HG03521 (cell line): ENCODE measurements at regions not wholly inside any gene's neighbourhood (a gene's known extent, or its start where the extent isn't known, plus 50 kb on each side); places are given as distances from the start of the nearest gene placed in this dataset.
"Not testable (repeated sequence)": the region's sequence is repeated elsewhere in the genome, so short reads cannot be mapped to it uniquely, and the experiment has no call there.

Experiments
- ATAC-seq: cut with Tn5 transposase; IDR thresholded peaks from one replicate; pipeline ENCODE4 v1.9.1; 2021; ENCODE audit warnings: mild to moderate bottlenecking, moderate library complexity; ENCODE audit not compliant: unreplicated experiment

DNA sequence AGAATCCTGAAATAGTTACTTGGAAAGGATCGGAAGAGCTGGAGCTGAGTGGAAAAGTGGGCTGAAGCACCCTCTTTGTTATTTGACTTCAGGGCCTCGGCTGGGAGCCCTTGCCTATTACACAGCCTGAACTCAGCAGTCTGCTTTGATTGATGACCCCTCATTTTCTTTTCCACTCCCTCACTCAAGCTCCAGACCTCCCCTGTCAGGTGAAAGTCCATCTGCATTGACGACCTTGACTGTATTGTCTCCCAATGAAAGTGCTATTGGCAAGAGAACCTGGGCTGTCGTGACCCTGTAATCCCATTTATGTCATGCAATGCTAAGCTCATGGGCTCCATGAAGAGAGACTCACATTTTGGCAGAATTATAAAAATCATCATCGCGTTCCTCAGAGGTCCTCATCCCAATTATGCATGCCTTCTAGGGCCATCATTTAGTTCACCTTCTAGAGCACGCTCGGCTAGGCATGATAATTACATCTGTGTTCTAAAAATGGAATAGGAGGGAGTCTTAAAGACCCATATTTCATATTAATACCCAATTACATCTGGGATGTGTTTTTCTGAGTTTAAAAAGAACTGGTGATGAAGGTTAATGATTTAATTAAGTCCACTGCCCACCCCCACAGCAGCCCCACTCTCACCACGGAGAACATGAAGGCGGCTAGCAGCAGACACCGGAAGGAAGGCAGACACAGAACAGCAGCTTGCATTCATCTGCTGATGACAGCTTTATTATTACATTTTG lies 472.5 kb downstream of the PID1 start:
- no peak for ATAC-seq

DNA sequence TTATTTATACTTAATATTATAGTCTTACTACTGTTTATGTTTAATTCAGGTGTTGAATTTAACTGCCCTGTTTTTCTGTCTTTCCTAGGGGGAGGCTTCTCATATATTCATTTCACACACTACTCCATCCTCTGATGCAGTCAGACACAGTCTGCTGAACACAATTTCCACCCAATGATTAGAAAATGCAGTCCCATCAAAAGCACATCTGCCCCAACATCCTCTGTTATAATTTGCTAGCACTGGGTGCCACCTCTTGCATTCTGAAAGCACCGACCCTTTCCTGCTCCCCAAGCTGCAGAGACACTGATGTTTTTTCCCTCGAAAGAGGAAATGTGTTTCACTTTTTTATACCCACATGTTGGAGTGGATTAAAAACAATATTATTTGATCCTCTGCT lies 474.7 kb downstream of the PID1 start:
- ATAC-seq = no peak

DNA sequence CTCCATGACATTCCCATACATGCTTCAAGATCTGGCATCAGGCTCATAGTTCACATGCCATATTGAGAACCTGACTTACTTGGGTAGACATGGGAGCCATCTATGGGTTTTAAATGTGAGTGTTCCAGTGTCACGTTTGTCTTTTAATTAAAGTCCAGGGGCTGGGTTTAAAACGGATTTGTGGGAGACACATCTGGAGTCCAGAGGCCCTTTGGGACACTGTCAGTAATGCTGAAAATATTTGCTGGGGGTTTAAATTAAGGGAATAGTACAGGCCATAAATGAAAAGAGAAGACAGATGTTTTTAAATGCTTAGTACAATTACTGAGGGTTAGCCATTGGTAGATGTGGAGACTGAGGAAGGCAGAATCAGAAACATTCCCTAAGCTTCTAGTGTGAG lies 478.0 kb downstream of the PID1 start:
- no peak for ATAC-seq

DNA sequence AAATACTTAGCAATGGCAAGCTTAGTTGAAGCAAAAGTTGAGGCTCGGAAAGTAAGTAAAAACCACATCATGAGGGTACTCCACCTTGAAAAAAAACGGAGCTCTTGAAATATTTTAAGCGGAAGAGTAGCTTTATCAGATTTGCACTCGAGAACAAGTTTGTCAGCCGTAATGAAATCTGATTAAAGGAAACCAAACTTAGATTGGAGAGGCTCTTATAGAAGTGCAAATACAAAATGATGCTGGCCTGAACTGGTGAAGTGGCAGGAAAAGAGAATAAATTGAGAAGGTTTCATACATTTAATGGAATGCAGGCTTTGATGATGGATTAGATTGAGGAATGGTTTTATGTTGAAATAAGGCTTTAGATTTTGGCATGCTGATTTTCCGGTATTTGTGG lies 484.2 kb downstream of the PID1 start:
- no peak for ATAC-seq

DNA sequence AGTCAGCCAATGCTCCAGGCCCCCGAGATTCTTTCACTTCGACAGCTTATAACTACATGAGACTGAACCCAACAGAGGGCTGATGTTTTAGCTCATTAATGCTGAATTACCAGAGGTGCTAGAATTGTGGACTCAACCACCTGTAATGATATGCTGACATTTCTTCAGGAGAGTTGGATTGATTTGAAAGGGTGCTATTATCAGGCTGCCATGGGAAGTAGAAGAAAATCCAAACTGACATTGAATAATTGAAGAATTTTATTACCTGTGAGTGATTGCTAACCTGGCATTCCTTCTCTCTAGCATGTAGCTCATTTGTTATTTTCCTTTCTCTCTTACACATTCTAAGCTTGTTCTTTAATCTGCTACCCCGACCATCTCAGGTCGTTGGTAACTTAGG lies 488.8 kb downstream of the PID1 start:
- no peak for ATAC-seq

DNA sequence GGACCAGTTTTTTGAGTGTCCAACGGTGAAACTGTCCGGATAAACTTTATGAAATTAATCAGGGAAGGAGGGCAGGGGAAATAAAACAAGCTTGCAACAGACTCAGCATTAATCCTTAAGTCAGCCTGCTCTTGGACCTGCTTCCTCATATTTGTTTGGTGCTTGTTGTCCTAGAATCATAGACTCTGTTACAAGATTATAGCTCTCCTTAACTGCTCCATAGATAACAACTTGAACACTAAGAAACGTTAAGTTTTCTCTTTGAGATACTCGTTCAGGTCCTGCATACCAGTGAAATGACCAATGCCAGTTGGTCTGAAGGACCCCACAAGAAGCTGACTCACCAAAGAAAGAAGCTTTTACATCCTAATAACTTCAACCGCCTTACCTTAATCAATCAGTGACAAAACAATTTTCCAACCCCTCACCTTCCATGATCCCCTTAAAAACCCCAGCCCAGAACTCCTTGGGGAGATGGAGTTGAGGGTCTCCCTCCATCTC lies 493.2 kb downstream of the PID1 start:
- ATAC-seq = no peak

DNA sequence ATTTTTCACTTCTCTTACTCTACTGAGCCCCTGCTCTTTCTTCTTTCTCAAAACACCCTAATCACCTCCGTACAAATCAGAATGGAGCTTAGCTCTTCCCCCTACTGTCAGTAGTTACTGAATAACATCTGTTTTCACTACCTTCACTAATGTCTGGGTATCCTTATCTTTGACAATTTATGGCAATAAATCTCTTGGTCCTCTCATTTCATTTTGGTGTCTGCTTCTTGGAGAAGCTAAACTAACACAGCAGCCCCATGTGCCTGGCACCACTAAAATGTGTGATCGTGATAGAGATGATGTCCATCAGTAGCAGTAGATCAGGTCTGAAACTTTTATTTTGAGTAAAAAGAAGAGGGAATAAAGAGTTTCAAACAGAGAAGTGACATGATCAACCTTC lies 496.5 kb downstream of the PID1 start:
- ATAC-seq = no peak

DNA sequence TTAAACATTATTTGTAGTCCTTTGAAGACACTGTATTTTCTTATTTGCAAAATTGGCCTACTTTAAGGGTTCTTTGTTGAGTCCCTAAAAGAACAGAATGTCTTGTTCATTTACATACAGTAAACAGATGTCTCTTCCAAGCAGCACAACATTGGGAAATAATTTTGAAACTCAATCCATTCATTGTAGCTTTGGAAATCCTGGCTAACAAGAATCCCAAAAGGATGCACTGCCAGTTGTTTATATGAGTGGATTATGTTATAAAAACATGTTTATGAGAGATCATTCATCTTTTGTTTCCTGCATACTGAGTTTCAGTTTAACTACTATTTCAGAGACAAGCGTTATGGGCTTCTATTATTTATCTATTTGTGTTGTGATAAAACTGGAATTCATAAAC lies 499.3 kb downstream of the PID1 start:
- ATAC-seq = no peak

DNA sequence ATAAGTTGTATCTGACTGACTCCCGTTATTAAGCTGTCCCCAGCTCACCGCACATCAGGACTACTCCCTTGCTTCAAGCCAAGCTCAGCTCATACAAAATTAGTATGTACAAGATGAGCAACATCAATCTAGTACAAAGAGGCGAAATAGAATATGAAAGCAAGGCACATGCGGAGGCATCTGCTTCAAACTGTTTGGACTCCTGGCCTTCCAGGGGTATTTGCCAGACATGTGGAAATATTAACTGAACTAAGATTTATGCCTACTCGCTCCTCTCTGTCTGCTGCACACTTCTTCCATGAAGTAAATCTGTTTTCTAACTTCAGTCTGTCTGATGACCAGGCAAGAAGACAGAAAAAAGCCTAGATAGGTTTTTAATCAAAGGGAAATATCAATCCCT lies 499.8 kb downstream of the PID1 start:
- no peak for ATAC-seq

DNA sequence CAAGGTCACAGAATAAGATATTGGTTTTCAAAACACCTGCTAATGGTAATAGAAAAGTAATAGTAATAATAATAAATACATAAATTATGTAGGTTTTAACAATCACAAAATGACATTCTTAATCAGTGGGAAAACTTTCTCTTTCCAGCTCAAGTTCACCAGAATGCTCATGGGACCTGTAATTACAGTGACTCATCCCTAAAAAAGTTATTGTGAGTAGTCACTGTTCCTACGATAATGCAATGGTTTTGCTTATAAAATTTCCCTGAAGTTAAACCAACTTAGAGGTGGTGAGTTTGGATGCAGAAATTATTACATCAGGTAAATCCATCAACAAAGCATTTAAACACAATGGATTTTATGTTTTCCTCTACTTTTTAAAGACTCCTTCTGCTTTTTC lies 502.3 kb downstream of the PID1 start:
- no peak for ATAC-seq

DNA sequence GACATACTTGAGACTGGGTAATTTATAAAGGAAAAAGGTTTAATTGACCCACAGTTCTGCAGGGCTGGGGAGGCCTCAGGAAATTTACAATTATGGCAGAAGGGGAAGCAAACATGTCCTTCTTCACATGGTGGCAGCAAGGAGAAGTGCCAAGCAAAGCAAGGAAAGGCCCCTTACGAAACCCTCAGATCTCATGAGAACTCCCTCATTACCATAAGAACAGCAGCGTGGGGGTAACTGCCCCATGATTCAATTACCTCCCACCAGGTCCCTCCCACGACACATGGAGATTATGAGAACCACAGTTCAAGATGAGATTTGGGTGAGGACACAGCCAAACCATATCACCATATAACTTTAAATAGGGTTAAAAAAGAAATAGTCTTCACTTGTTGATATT lies 502.9 kb downstream of the PID1 start:
- not testable (repeated sequence) for ATAC-seq

DNA sequence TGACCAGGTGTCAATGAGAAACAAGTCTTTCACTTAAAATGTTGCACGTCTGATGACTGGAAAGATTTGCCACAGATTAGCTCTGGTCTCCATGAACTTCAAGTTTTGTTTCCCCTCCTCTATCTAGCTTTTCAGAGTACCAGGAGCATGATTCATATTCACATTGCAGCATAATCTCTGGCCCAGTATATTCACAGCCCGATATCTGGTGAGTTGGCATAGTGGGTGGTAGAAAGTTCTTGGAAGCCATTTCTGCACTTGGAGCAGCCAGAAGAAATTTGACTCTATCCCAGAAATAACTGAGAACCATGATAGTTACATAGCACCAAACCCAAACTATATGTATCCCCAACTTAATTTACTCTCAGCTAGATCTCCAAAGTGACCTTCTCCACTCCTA lies 503.9 kb downstream of the PID1 start:
- ATAC-seq = no peak

DNA sequence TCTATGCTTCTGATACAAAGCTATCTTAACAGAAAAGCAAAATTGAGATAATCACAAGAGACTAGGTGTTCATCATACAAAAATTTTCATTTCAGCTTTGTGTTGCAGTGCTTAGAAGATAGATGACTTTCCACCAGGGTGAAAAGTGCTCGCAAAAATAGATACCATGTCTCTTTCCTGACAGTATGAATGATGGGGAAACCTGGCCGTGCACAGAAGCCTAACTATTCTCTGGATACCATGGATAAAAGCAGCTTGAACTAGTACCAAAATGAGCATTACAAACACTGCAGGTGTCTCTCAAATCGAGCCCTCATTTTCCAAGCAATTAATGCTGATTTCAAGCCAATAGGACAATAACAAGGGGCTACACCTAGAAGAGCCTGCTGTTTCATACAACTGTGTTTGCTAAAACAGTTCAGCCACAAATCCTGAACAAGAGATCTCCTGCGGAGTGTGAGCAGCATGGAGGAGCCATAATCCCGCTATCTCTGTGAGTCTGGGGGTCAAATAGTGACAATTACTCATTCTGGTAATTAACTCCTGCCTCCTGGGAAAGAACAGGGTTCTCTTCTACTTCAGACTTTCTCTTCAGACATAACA lies 507.6 kb downstream of the PID1 start:
- no peak for ATAC-seq

DNA sequence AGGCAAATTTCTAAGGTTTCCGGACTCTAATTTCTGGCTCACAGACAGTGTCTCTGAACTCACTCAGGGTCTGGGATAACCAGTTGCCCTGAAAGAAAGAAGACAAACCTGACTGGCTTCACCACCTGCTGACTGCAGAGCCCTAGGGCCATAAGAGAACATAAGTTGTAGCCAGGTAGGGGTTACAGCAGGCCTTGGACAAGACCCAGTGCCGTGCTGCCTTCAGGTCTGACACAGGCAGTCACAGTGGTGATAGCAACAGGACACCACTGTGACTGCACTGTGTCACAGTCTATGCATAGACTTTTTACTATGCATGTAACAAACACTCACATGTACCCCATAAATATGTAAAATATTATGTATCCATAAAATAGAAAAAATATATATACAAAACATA lies 508.5 kb downstream of the PID1 start:
- no peak for ATAC-seq

DNA sequence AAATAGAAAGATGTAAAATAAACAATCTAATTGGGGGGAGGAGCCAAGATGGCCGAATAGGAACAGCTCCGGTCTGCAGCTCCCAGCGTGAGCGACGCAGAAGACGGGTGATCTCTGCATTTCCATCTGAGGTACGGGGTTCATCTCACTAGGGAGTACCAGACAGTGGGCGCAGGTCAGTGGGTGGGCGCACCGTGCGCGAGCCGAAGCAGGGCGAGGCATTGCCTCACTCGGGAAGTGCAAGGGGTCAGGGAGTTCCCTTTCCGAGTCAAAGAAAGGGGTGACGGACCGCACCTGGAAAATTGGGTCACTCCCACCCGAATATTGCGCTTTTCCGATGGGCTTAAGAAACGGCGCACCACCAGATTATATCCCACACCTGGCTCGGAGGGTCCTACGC lies 515.4 kb downstream of the PID1 start:
- ATAC-seq = not testable (repeated sequence)

DNA sequence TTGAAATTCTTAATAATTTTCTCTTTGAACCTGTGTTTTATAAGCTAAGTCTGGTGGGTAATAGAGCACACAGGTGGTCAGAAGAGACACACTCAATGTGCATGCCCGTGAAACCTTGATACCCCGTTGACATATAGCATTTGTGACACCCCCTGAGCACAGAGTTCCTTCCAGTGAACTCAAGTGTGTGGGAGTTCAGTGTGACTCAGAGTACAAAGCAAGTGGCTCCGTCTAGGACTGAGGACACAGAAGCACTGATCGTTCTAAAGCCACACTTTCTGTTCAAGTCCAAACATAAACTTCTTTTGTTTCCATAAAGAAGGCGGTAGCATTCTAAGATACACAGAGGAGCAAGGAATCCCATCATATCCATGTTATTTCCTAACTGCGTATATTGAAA lies 523.6 kb downstream of the PID1 start:
- ATAC-seq = no peak

DNA sequence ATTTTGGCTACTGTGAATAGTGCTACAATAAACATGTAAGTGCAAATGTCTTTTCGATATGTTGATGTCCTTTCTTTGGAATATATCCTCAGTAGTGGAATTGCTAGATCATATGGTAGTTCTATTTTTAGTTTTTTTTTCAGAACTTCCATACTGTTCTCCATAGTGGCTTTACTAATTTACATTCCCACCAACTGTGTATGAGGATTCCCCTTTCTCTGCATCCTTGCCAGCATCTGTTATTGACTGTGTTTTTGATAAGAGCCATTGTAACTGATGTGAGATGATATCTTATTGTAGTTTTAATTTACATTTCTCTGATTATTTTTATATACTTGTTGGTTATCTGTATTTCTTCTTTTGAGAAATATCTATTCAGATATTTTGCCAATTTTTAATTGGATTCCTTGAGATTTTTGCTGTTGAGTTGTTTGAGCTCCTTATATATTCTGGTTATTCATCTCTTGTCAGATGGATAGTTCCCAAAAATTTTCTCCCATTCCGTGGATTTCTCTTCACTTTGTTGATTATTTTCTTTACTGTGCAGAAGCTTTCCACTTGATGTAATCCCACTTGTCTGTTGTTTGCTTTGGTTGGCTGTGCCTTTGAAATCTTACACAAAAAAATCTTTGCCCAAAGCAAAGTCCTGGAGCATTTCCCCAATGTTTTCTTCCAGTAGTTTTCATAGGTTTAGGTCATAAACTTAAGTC lies 532.3 kb downstream of the PID1 start:
- ATAC-seq = no peak

DNA sequence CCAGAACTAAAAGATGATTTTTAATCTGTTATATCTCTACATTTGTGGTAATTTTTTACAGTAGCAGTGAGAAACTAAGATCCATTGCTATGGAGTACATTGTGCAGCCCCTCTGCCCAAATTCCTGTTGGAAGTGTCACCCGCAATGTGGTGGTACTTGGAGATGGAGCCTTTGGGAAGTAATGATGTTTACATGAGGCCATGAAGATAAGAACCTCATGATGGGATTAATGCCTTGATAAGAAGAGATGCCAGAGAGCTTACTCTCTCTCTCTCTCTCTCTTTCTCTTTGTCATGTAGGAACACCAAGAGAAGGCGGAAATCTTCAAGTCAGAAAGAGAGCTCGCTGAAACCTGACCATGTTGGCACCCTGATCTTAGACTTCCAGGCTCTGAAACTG lies 535.4 kb downstream of the PID1 start:
- ATAC-seq = no peak

DNA sequence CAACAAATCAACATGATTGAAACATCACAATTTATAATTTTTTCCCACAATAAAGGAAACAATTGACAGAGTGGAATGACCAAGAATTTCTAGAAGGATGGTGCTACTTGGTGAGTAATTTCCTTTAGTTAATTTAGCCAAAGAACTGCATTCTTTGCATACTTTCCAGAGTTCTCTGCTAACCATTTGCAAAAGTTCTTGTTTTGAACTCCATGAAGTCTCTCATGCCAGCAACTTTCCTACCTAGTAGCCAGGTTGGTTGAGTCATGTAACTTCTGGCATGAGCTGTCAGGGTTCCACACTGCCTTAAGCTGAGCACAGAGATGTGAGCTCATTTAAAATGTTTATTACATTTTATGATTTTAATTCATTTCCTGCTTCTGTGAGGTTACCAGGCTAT lies 539.6 kb downstream of the PID1 start:
- ATAC-seq = no peak

DNA sequence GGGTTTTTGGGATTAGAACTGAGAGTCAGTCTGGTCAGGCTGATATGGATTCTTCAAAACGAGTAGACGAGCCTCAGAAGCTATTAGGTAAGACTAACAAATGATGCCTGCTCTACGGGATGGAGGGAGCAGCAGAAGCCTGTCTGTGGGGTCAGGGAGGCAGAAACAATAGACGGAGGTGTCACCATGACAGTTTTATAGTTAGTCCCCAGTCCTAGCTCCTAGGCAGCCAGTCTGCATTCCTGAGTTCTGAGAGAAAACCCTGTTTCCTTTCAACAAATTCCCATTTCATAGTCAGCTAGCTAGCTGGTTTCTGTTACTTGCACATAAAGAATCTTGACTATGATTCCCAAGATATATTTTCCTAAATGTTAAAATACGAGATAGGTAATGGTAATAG lies 542.1 kb downstream of the PID1 start:
- ATAC-seq = no peak

DNA sequence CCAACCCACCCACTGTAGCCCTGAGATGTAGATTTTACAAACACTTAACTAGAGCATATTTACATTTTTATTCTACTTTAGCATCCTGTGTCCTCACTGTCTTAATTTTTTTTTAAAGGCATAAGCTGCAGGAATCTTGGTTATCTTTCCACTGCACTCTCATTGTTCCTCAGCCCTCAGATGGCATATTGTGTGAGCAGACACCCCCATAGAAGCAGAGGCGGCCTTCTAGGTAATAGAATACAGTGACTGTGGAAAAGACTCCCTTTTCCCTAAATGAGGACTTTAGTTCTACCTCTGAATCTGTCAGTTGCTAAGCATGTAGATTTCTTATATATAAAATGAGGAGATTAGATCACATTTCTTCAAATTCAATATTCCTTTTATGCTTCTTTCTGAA lies 543.5 kb upstream of the SPHKAP start:
- ATAC-seq = no peak

DNA sequence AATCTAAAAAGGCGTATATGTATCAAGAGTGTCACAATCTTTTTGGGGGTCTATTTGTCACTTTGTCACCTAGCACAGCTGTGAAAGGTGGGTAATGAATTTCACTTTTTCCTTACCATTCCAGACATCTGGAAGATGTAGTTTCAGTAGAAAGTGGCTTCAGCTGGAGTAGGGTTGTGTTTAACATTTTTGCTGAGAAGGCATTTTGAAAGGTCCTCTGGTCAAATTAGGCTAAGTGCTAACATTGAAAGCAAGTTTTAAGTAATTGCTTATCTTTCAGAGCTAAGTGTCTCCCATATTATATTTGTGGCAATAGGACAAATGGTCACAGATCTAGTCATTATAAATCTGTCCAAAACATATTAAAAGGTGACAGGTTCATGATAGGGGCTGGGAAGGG lies 542.1 kb upstream of the SPHKAP start:
- no peak for ATAC-seq
